Neural cell (in vitro differentiated cells): ENCODE measurements at regions not wholly inside any gene's neighbourhood (a gene's known extent, or its start where the extent isn't known, plus 50 kb on each side); places are given as distances from the start of the nearest gene placed in this dataset.

ENCODE experiments used
- EZH2 ChIP-seq: fragments of 200-600, 300-800 bp; shearing (Covaris generic), sonication (generic); IDR thresholded peaks from 2 replicates; pipeline ENCODE4 v1.6.1; 2014; ENCODE audit warnings: antibody characterized with exemption, low read length, borderline replicate concordance, mild to moderate bottlenecking; ENCODE audit not compliant: insufficient read depth, poor library complexity, severe bottlenecking
- SMC3 ChIP-seq: fragments of 450-650 bp; conservative IDR thresholded peaks from 2 replicates; pipeline ENCODE4 v1.6.1; 2014; ENCODE audit warnings: antibody characterized with exemption, mild to moderate bottlenecking, moderate library complexity; ENCODE audit not compliant: poor library complexity
- TF ChIP-seq, protein P1 (sequence below): fragments of 450-650 bp; IDR thresholded peaks from 2 replicates; pipeline ENCODE4 v1.5.1; 2014; ENCODE audit warnings: antibody characterized with exemption, mild to moderate bottlenecking, moderate library complexity; ENCODE audit not compliant: poor library complexity, severe bottlenecking

DNA sequence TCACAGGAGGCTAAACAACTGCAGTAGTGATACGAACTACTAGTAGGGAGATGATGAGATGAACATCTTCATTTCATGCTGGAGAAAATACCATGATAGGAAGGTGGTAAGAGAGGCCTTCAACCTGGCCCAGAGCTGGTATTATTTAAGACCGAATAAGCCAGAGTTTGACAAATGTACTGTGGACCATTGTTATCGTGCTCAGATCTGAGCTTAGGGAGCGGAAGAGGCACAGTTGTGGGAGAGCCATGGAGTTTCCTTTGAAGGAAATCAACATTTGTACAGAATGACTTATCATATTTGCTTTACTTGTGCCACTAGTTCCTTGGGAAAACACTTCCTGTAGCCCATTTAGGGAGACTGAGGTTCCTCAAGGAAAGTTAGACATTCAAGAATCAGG lies 260.6 kb upstream of the TNP1 start:
- TF ChIP-seq, protein P1, sequence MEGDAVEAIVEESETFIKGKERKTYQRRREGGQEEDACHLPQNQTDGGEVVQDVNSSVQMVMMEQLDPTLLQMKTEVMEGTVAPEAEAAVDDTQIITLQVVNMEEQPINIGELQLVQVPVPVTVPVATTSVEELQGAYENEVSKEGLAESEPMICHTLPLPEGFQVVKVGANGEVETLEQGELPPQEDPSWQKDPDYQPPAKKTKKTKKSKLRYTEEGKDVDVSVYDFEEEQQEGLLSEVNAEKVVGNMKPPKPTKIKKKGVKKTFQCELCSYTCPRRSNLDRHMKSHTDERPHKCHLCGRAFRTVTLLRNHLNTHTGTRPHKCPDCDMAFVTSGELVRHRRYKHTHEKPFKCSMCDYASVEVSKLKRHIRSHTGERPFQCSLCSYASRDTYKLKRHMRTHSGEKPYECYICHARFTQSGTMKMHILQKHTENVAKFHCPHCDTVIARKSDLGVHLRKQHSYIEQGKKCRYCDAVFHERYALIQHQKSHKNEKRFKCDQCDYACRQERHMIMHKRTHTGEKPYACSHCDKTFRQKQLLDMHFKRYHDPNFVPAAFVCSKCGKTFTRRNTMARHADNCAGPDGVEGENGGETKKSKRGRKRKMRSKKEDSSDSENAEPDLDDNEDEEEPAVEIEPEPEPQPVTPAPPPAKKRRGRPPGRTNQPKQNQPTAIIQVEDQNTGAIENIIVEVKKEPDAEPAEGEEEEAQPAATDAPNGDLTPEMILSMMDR, result no peak
- no peak for TF ChIP-seq SMC3
- no peak for TF ChIP-seq EZH2
